SK-N-SH (cell line): ENCODE measurements at regions not wholly inside any gene's neighbourhood (a gene's known extent, or its start where the extent isn't known, plus 50 kb on each side); places are given as distances from the start of the nearest gene placed in this dataset.
A peak's percentile ranks its signal among the peaks of the same experiment; 100 is the strongest.

Source experiments
- ELF1 ChIP-seq: IDR thresholded peaks from 2 replicates; pipeline ENCODE4 v1.4.0; 2012
- EP300 ChIP-seq, 2 experiments: IDR thresholded peaks; 2 replicates each; pipeline versions ENCODE4 v1.4.0 to v1.6.1; 2012; ENCODE audit warnings: borderline replicate concordance in 1 of 2, low read depth in 1 of 2, low read length in 1 of 2
- FOSL2 ChIP-seq: IDR thresholded peaks from 2 replicates; pipeline ENCODE4 v1.4.0; 2012; ENCODE audit warnings: low read depth, mild to moderate bottlenecking, moderate library complexity, borderline replicate concordance
- MAX ChIP-seq: IDR thresholded peaks from 2 replicates; pipeline ENCODE4 v1.4.0; 2012; ENCODE audit warnings: low read depth
- POLR2AphosphoS5 ChIP-seq: IDR thresholded peaks from 2 replicates; pipeline ENCODE4 v1.6.1; 2012; ENCODE audit warnings: low read depth, low read length
- RAD21 ChIP-seq: IDR thresholded peaks from 2 replicates; pipeline ENCODE4 v1.6.1; 2012; ENCODE audit warnings: mild to moderate bottlenecking, low read length
- REST ChIP-seq: IDR thresholded peaks from 2 replicates; pipeline ENCODE4 v1.6.1; 2012; ENCODE audit warnings: mild to moderate bottlenecking, low read depth, low read length, moderate library complexity
- TCF12 ChIP-seq: IDR thresholded peaks from 2 replicates; pipeline ENCODE4 v1.4.0; 2012
- TF ChIP-seq, protein P1 (sequence below): fragments of 200-600 bp; sonication (generic); IDR thresholded peaks from 2 replicates; pipeline ENCODE4 v1.6.1; 2017; ENCODE audit warnings: antibody characterized with exemption, mild to moderate bottlenecking, moderate library complexity

DNA sequence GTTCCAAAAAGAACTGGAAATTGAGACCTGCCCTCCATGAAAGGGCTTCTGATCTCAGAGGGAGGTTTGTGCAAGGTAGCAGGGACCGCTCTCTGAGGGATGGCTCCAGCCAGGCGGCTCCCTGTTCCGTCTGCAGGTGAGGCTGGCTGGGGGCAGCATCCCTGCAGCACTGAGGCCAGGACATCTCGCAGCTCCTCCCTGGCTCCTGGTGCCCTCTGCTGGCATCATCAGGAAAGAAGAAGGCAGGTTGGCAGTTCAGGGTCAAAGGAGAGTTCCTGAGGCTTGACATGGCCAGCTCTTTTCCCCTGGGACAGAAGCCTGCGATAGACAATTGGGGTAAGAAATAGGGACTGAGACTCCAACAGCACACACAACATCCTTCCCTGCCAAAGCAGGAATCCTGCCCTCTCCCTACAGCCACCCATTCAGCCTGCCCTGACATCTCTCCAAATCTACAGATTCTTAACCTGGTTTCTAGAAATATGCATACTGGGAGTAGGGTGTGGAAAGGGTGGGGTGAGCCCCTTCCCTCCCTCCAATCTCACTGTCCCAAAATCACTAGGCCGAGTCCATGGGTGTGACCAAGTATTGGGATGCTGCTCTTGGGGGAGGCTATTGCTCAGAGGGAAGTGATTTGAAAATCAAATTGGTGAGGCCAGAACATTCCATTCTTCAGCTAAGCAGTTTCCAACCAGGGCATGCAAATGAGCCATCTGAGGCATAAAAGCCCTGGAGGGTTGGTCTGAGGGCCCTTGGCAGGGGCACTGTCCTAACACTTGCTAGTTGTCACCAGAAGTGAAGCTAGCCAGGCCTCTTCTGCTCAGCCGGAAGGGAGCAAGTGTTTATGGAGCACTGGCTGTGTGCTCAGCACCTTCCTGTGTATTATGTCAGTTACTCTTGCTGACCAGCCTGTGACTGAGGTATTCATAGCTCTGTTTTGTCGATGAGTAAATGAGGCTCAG, 185.4 kb downstream of the TFCP2L1 start:
- TF ChIP-seq, protein P1, sequence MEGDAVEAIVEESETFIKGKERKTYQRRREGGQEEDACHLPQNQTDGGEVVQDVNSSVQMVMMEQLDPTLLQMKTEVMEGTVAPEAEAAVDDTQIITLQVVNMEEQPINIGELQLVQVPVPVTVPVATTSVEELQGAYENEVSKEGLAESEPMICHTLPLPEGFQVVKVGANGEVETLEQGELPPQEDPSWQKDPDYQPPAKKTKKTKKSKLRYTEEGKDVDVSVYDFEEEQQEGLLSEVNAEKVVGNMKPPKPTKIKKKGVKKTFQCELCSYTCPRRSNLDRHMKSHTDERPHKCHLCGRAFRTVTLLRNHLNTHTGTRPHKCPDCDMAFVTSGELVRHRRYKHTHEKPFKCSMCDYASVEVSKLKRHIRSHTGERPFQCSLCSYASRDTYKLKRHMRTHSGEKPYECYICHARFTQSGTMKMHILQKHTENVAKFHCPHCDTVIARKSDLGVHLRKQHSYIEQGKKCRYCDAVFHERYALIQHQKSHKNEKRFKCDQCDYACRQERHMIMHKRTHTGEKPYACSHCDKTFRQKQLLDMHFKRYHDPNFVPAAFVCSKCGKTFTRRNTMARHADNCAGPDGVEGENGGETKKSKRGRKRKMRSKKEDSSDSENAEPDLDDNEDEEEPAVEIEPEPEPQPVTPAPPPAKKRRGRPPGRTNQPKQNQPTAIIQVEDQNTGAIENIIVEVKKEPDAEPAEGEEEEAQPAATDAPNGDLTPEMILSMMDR: peak; percentile 52
- TF ChIP-seq FOSL2 (no peak), REST (no peak), TCF12 (no peak), ELF1 (no peak), POLR2AphosphoS5 (no peak), RAD21 (peak; percentile 46; the same call in 1 of the 2 replicates), MAX (no peak), EP300 (IDR thresholded peaks at IDR 0.05; ENCODE audit: borderline replicate concordance in 1 of 2, low read depth in 1 of 2, low read length in 1 of 2) (no peak)
